IPS DF 19.7 (cell line): ENCODE measurements at regions not wholly inside any gene's neighbourhood (a gene's known extent, or its start where the extent isn't known, plus 50 kb on each side); places are given as distances from the start of the nearest gene placed in this dataset.

Source experiments
- DNase-seq: peaks from one replicate; pipeline ENCODE4 v3.0.0-alpha.2; 2013; ENCODE audit warnings: low read depth, low spot score

GRCh38 chr6:10305790-10306415 is 109.0 kb downstream of the TFAP2A start:
- no peak for DNase-seq

- no peak for DNase-seq
Observed at GRCh38 chr6:10303608-10304506, 111.0 kb downstream of the TFAP2A start.

GRCh38 chr6:10302566-10303235 is 112.2 kb downstream of the TFAP2A start:
- DNase-seq = no peak

- DNase-seq = no peak
Observed at GRCh38 chr6:10300071-10300470, 114.8 kb downstream of the TFAP2A start.

- DNase-seq = no peak
Observed at GRCh38 chr6:10297832-10298231, 117.0 kb downstream of the TFAP2A start.

GRCh38 chr6:10278746-10279145 is 136.1 kb downstream of the TFAP2A start:
- no peak for DNase-seq

- no peak for DNase-seq
Observed at GRCh38 chr6:10276660-10277287, 138.1 kb downstream of the TFAP2A start.

- no peak for DNase-seq
Observed at GRCh38 chr6:10276106-10276505, 138.8 kb downstream of the TFAP2A start.

- no peak for DNase-seq
Observed at GRCh38 chr6:10272591-10272990, 142.3 kb downstream of the TFAP2A start.

- DNase-seq = no peak
Observed at GRCh38 chr6:10271982-10272381, 142.9 kb downstream of the TFAP2A start.

GRCh38 chr6:10269814-10270472 is 144.9 kb downstream of the TFAP2A start:
- no peak for DNase-seq

GRCh38 chr6:10268611-10269310 is 146.1 kb downstream of the TFAP2A start:
- no peak for DNase-seq

GRCh38 chr6:10268111-10268510 is 146.8 kb downstream of the TFAP2A start:
- peak; percentile 75 for DNase-seq

GRCh38 chr6:10266462-10266861 is 148.4 kb downstream of the TFAP2A start:
- no peak for DNase-seq

GRCh38 chr6:10266061-10266460 is 148.8 kb downstream of the TFAP2A start:
- DNase-seq = no peak

GRCh38 chr6:10262505-10262904 is 152.4 kb downstream of the TFAP2A start:
- DNase-seq = no peak

GRCh38 chr6:10259671-10260070 is 155.2 kb downstream of the TFAP2A start:
- DNase-seq = no peak

- DNase-seq = no peak
Observed at GRCh38 chr6:10258341-10258740, 156.5 kb downstream of the TFAP2A start.

GRCh38 chr6:10256113-10256690 is 158.7 kb downstream of the TFAP2A start:
- no peak for DNase-seq

- no peak for DNase-seq
Observed at GRCh38 chr6:10250655-10251220, 164.1 kb downstream of the TFAP2A start.
